SK-N-SH treated with all-trans-retinoic acid at 6 μM for 48 hours (cell line): ENCODE measurements at regions not wholly inside any gene's neighbourhood (a gene's known extent, or its start where the extent isn't known, plus 50 kb on each side); places are given as distances from the start of the nearest gene placed in this dataset.

ENCODE experiments used
- ARNTL ChIP-seq: fragments of 450-650 bp; formaldehyde crosslinking; IDR thresholded peaks from 2 replicates; pipeline ENCODE4 v1.5.0; 2020; ENCODE audit warnings: low read depth, mild to moderate bottlenecking, moderate library complexity, borderline replicate concordance
- BACH2 ChIP-seq: fragments of 250-450 bp; sonication (Bioruptor Pico); IDR thresholded peaks from 2 replicates; pipeline ENCODE4 v1.9.0; 2021; ENCODE audit warnings: mild to moderate bottlenecking, borderline replicate concordance
- CREB5 ChIP-seq: fragments of 250-450 bp; sonication (Bioruptor Pico); IDR thresholded peaks from 2 replicates; pipeline ENCODE4 v1.5.1; 2020; ENCODE audit warnings: low read depth, mild to moderate bottlenecking, moderate library complexity
- ZFP3 ChIP-seq: fragments of 250-450 bp; sonication (Bioruptor Pico); IDR thresholded peaks from 2 replicates; pipeline ENCODE4 v1.5.0; 2020; ENCODE audit warnings: mild to moderate bottlenecking, moderate library complexity
- TF ChIP-seq, protein P1 (sequence below): fragments of 250-450 bp; sonication (Bioruptor Pico); IDR thresholded peaks from 2 replicates; pipeline ENCODE4 v1.8.0; 2020; ENCODE audit warnings: mild to moderate bottlenecking, moderate library complexity, borderline replicate concordance
- TF ChIP-seq, protein P2 (sequence below): fragments of 250-450 bp; sonication (Bioruptor Pico); IDR thresholded peaks from 2 replicates; pipeline ENCODE4 v1.5.1; 2021; ENCODE audit warnings: mild to moderate bottlenecking, moderate library complexity

GRCh38 chr4:107318078-107318477, 282.0 kb upstream of the DKK2 start:
- TF ChIP-seq, protein P1, sequence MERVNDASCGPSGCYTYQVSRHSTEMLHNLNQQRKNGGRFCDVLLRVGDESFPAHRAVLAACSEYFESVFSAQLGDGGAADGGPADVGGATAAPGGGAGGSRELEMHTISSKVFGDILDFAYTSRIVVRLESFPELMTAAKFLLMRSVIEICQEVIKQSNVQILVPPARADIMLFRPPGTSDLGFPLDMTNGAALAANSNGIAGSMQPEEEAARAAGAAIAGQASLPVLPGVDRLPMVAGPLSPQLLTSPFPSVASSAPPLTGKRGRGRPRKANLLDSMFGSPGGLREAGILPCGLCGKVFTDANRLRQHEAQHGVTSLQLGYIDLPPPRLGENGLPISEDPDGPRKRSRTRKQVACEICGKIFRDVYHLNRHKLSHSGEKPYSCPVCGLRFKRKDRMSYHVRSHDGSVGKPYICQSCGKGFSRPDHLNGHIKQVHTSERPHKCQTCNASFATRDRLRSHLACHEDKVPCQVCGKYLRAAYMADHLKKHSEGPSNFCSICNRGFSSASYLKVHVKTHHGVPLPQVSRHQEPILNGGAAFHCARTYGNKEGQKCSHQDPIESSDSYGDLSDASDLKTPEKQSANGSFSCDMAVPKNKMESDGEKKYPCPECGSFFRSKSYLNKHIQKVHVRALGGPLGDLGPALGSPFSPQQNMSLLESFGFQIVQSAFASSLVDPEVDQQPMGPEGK = no peak
- no peak for TF ChIP-seq BACH2 (CRISPR knock-in tag)
- no peak for TF ChIP-seq CREB5 (CRISPR knock-in tag)
- no peak for TF ChIP-seq ARNTL (CRISPR knock-in tag)
- TF ChIP-seq ZFP3 (CRISPR knock-in tag) = no peak
- TF ChIP-seq, protein P2, sequence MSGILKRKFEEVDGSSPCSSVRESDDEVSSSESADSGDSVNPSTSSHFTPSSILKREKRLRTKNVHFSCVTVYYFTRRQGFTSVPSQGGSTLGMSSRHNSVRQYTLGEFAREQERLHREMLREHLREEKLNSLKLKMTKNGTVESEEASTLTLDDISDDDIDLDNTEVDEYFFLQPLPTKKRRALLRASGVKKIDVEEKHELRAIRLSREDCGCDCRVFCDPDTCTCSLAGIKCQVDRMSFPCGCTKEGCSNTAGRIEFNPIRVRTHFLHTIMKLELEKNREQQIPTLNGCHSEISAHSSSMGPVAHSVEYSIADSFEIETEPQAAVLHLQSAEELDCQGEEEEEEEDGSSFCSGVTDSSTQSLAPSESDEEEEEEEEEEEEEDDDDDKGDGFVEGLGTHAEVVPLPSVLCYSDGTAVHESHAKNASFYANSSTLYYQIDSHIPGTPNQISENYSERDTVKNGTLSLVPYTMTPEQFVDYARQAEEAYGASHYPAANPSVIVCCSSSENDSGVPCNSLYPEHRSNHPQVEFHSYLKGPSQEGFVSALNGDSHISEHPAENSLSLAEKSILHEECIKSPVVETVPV (CRISPR knock-in tag) = no peak
